ENCODE measurements at regions not wholly inside any gene's neighbourhood (a gene's known extent, or its start where the extent isn't known, plus 50 kb on each side); places are given as distances from the start of the nearest gene placed in this dataset.

- H3K4me3 Mint-ChIP-seq: no peak overlapping the region
- H3K27ac Mint-ChIP-seq: no peak overlapping the region
- Histone ChIP-seq H3K9me3 (ENCODE audit: control insufficient read depth, low read length) (peaks cover 5% of the 10 kb centered on the region), H3K36me3 (ENCODE audit: control insufficient read depth, insufficient read depth, low read length) (no peaks in the 10 kb centered on the region), H3K4me1 (ENCODE audit: control insufficient read depth, insufficient read depth, low read length) (peaks cover 4% of the 10 kb centered on the region), H3K9ac (ENCODE audit: extremely low read depth, low read length, poor library complexity, severe bottlenecking) (no peak overlapping the region), H3K27me3 (ENCODE audit: control insufficient read depth, insufficient read depth, low read length, poor library complexity, severe bottlenecking) (no peaks in the 10 kb centered on the region), H3K27ac (ENCODE audit: low read depth, low read length) (no peak overlapping the region), H3K4me3 (ENCODE audit: low read length) (no peak overlapping the region)
- peaks cover 18% of the 10 kb centered on the region for H3K27me3 Mint-ChIP-seq (ENCODE audit: insufficient read depth)
- peaks cover 13% of the 10 kb centered on the region for H3K4me1 Mint-ChIP-seq
- TF ChIP-seq, protein P1, sequence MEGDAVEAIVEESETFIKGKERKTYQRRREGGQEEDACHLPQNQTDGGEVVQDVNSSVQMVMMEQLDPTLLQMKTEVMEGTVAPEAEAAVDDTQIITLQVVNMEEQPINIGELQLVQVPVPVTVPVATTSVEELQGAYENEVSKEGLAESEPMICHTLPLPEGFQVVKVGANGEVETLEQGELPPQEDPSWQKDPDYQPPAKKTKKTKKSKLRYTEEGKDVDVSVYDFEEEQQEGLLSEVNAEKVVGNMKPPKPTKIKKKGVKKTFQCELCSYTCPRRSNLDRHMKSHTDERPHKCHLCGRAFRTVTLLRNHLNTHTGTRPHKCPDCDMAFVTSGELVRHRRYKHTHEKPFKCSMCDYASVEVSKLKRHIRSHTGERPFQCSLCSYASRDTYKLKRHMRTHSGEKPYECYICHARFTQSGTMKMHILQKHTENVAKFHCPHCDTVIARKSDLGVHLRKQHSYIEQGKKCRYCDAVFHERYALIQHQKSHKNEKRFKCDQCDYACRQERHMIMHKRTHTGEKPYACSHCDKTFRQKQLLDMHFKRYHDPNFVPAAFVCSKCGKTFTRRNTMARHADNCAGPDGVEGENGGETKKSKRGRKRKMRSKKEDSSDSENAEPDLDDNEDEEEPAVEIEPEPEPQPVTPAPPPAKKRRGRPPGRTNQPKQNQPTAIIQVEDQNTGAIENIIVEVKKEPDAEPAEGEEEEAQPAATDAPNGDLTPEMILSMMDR (conservative IDR thresholded peaks at IDR 0.05): no peak
- WGBS, 2 experiments (ENCODE audit: insufficient coverage in 1 of 2, insufficient read length in 1 of 2): 91 to 94% methylated on average over 4 of the region's 4 CpGs
- DNase-seq: no peak
- no peaks in the 10 kb centered on the region for H3K36me3 Mint-ChIP-seq (ENCODE audit: low read depth)
- H3K9me3 Mint-ChIP-seq: no peaks in the 10 kb centered on the region
Measured at GRCh38 chr17:14499976-14500375, 199.1 kb downstream of the HS3ST3B1 start.

DNA sequence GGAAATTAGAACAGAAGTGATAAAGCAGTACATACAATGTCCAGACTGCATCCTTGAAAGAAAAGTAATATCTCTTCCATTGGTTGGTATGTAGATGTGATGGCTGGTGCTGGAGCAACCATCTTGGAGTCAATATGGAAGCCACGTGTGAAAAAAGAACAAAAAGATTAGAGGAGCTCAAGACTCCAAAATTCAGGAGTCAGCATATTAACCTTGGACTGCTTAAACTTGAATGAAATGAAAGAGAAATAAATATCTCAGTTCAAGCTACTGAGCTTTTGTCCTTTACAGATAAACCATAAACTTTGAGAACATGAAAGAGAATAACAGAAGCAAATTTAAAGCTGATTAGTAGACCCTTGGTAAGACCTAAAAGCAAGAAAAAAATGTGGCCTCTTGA, 197.9 kb downstream of the HS3ST3B1 start:
- H3K9me3 ChIP-seq (ENCODE audit: control insufficient read depth, low read length): peaks cover 5% of the 10 kb centered on the region
- Mint-ChIP-seq H3K27ac (no peak overlapping the region), H3K9me3 (peaks cover 6% of the 10 kb centered on the region), H3K4me3 (no peak overlapping the region), H3K27me3 (ENCODE audit: insufficient read depth) (peaks cover 12% of the 10 kb centered on the region), H3K4me1 (peaks cover 13% of the 10 kb centered on the region), H3K36me3 (ENCODE audit: low read depth) (no peaks in the 10 kb centered on the region)
- no peak overlapping the region for H3K27ac ChIP-seq (ENCODE audit: low read depth, low read length)
- 100% methylated on average over 1 of the region's 1 CpG; no CpG with 5 or more reads in 1 of the 2 experiments for WGBS, 2 experiments (ENCODE audit: insufficient coverage in 1 of 2, insufficient read length in 1 of 2)
- no peak overlapping the region for H3K9ac ChIP-seq (ENCODE audit: extremely low read depth, low read length, poor library complexity, severe bottlenecking)
- H3K27me3 ChIP-seq (ENCODE audit: control insufficient read depth, insufficient read depth, low read length, poor library complexity, severe bottlenecking): no peaks in the 10 kb centered on the region
- TF ChIP-seq, protein P1 (conservative IDR thresholded peaks at IDR 0.05): no peak
- no peak overlapping the region for H3K4me3 ChIP-seq (ENCODE audit: low read length)
- peaks cover 4% of the 10 kb centered on the region for H3K4me1 ChIP-seq (ENCODE audit: control insufficient read depth, insufficient read depth, low read length)
- no peak for DNase-seq
- H3K36me3 ChIP-seq (ENCODE audit: control insufficient read depth, insufficient read depth, low read length): no peaks in the 10 kb centered on the region

DNA sequence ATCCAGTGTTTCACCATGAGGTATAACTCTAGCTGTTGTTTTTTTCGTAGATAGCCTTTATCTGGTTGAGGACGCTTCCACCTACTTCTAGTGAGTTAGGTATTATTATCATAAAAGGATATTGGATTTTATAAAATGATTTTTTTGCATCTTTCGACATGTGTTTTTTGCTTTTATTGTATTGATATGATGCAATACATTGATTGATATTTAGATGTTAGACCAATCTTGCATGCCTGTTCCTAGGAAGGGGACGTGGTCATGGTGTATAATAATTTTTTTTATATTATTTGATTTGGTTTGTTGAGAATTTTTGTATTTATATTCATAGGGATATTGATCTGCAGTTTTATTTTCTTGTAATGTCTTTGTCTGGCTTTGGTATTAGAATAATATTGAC, 193.3 kb downstream of the HS3ST3B1 start:
- Histone ChIP-seq H3K27ac (ENCODE audit: low read depth, low read length) (no peak overlapping the region), H3K4me1 (ENCODE audit: control insufficient read depth, insufficient read depth, low read length) (no peaks in the 10 kb centered on the region), H3K9me3 (ENCODE audit: control insufficient read depth, low read length) (peaks cover 5% of the 10 kb centered on the region), H3K27me3 (ENCODE audit: control insufficient read depth, insufficient read depth, low read length, poor library complexity, severe bottlenecking) (no peaks in the 10 kb centered on the region), H3K9ac (ENCODE audit: extremely low read depth, low read length, poor library complexity, severe bottlenecking) (no peak overlapping the region), H3K36me3 (ENCODE audit: control insufficient read depth, insufficient read depth, low read length) (no peaks in the 10 kb centered on the region), H3K4me3 (ENCODE audit: low read length) (no peak overlapping the region)
- WGBS, 2 experiments (ENCODE audit: insufficient coverage in 1 of 2, insufficient read length in 1 of 2): 78 to 80% methylated on average over 3 to 4 of the region's 4 CpGs
- H3K4me1 Mint-ChIP-seq: peaks cover 2% of the 10 kb centered on the region
- peaks cover 8% of the 10 kb centered on the region for H3K9me3 Mint-ChIP-seq
- H3K36me3 Mint-ChIP-seq (ENCODE audit: low read depth): no peaks in the 10 kb centered on the region
- DNase-seq: no peak
- H3K27ac Mint-ChIP-seq: no peak overlapping the region
- H3K4me3 Mint-ChIP-seq: no peak overlapping the region
- TF ChIP-seq, protein P1 (conservative IDR thresholded peaks at IDR 0.05): no peak
- H3K27me3 Mint-ChIP-seq (ENCODE audit: insufficient read depth): peaks cover 2% of the 10 kb centered on the region
